Endodermal cell (in vitro differentiated cells): ENCODE measurements at regions not wholly inside any gene's neighbourhood (a gene's known extent, or its start where the extent isn't known, plus 50 kb on each side); places are given as distances from the start of the nearest gene placed in this dataset.

Experiments
- DNase-seq: peaks from one replicate; pipeline ENCODE4 v3.0.0-alpha.2; 2017
- H3K27ac ChIP-seq: 2 replicates; pipeline ENCODE4 v1.5.1; 2013; ENCODE audit warnings: mild to moderate bottlenecking, low read depth, low read length, moderate library complexity
- H3K27me3 ChIP-seq: 2 replicates; pipeline ENCODE4 v1.6.1; 2013; ENCODE audit warnings: mild to moderate bottlenecking, low read length, moderate library complexity; ENCODE audit not compliant: insufficient read depth, control insufficient read depth, poor library complexity, severe bottlenecking
- H3K36me3 ChIP-seq: 2 replicates; pipeline ENCODE4 v1.7.0; 2013; ENCODE audit warnings: mild to moderate bottlenecking, low read length, moderate library complexity; ENCODE audit not compliant: control insufficient read depth, insufficient read depth
- H3K4me1 ChIP-seq: one replicate; pipeline ENCODE4 v1.7.0; 2013; ENCODE audit warnings: low read length; ENCODE audit not compliant: control insufficient read depth, insufficient read depth
- H3K4me3 ChIP-seq: 2 replicates; pipeline ENCODE4 v1.5.1; 2013; ENCODE audit warnings: mild to moderate bottlenecking, low read length, moderate library complexity
- H3K9ac ChIP-seq: 2 replicates; pipeline ENCODE4 v1.6.1; 2013; ENCODE audit warnings: mild to moderate bottlenecking, low read length, moderate library complexity; ENCODE audit not compliant: poor library complexity, severe bottlenecking; ENCODE audit errors: extremely low read depth
- H3K9me3 ChIP-seq: 2 replicates; pipeline ENCODE4 v1.6.1; 2013; ENCODE audit warnings: mild to moderate bottlenecking, low read length, moderate library complexity; ENCODE audit not compliant: control insufficient read depth
- H3K27ac Mint-ChIP-seq: 2 replicates; pipeline ENCODE4 v1.8.0; 2020; ENCODE audit warnings: mixed read lengths
- H3K27me3 Mint-ChIP-seq: 2 replicates; pipeline ENCODE4 v1.8.0; 2021; ENCODE audit warnings: mild to moderate bottlenecking, mixed read lengths; ENCODE audit not compliant: insufficient read depth
- H3K36me3 Mint-ChIP-seq: 2 replicates; pipeline ENCODE4 v1.8.0; 2020; ENCODE audit warnings: low read depth, mixed read lengths
- H3K4me1 Mint-ChIP-seq: 2 replicates; pipeline ENCODE4 v1.8.0; 2020; ENCODE audit warnings: mixed read lengths
- H3K4me3 Mint-ChIP-seq: 2 replicates; pipeline ENCODE4 v1.8.0; 2020; ENCODE audit warnings: mild to moderate bottlenecking, moderate library complexity, mixed read lengths
- H3K9me3 Mint-ChIP-seq: 2 replicates; pipeline ENCODE4 v1.8.0; 2020; ENCODE audit warnings: mild to moderate bottlenecking, mixed read lengths
- WGBS, 2 experiments: methylation state at CpG; one replicate each; pipeline versions ENCODE4 v1.1.5 to v1.1.7; 2013; ENCODE audit warnings: missing lambda C conversion rate in 2 of 2, mixed read lengths in 1 of 2; ENCODE audit not compliant: insufficient coverage in 1 of 2, insufficient read length in 1 of 2; 5-methylcytosine and 5-hydroxymethylcytosine counted together
- TF ChIP-seq, protein P1 (sequence below): fragments of 200-600 bp; sonication (generic); conservative IDR thresholded peaks from 2 replicates; pipeline ENCODE4 v1.5.0; 2021; ENCODE audit warnings: antibody characterized with exemption, mild to moderate bottlenecking

DNA sequence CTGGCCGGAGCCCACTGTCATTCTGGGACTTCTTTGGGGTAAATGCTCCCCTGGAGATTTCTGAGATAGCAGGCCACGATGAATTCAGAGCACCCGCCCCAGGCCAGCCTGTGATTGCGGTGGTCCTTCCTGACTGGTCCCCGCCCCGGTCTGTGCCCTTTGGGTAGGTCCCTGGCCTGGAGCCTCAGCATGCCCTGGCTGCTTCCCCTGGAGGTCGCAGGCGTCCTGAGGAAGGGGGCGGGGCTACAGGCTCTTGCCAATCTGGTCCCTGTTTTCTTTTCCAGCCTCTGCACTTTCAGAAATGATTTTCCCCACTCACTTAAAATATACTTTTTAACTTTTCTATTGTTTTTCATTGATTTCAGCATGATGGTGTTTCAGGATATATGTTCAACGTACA is 250.2 kb upstream of the ATP10A start:
- Mint-ChIP-seq H3K4me3 (no peak overlapping the region), H3K27ac (no peak overlapping the region), H3K36me3 (no peaks in the 10 kb centered on the region), H3K27me3 (no peaks in the 10 kb centered on the region), H3K9me3 (no peaks in the 10 kb centered on the region), H3K4me1 (peaks cover 2% of the 10 kb centered on the region)
- no peak for DNase-seq
- H3K9me3 ChIP-seq, result no peaks in the 10 kb centered on the region
- H3K9ac ChIP-seq, result no peak overlapping the region
- TF ChIP-seq, protein P1, sequence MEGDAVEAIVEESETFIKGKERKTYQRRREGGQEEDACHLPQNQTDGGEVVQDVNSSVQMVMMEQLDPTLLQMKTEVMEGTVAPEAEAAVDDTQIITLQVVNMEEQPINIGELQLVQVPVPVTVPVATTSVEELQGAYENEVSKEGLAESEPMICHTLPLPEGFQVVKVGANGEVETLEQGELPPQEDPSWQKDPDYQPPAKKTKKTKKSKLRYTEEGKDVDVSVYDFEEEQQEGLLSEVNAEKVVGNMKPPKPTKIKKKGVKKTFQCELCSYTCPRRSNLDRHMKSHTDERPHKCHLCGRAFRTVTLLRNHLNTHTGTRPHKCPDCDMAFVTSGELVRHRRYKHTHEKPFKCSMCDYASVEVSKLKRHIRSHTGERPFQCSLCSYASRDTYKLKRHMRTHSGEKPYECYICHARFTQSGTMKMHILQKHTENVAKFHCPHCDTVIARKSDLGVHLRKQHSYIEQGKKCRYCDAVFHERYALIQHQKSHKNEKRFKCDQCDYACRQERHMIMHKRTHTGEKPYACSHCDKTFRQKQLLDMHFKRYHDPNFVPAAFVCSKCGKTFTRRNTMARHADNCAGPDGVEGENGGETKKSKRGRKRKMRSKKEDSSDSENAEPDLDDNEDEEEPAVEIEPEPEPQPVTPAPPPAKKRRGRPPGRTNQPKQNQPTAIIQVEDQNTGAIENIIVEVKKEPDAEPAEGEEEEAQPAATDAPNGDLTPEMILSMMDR, result no peak
- no peaks in the 10 kb centered on the region for H3K27me3 ChIP-seq
- no peaks in the 10 kb centered on the region for H3K4me1 ChIP-seq
- H3K27ac ChIP-seq, result no peak overlapping the region
- WGBS, 2 experiments, result 81 to 92% methylated on average over 4 to 10 of the region's 10 CpGs
- H3K4me3 ChIP-seq, result no peak overlapping the region
- H3K36me3 ChIP-seq, result no peaks in the 10 kb centered on the region

DNA sequence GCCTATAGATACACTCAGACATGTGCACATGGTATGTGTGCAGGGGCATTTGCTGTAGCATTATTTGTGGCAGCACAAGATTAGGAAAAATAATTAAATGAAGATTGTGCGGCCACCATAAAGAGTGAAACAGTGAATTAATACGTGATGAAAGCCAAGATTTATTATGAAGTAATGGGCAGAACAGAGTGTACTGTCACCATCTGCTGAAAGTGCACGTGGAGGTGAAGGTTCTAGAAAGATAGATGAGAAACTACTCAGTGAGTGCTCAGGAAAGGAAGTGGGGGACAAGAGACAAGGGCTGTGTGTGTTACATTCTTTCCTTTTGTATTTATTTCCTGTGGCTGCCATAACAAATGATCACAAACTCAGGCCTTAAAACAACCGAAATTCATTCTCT is 246.1 kb upstream of the ATP10A start:
- no peaks in the 10 kb centered on the region for H3K27me3 Mint-ChIP-seq
- TF ChIP-seq, protein P1, result no peak
- WGBS, 2 experiments, result 90 to 94% methylated on average over 4 of the region's 4 CpGs
- no peak overlapping the region for H3K27ac ChIP-seq
- no peaks in the 10 kb centered on the region for H3K4me1 Mint-ChIP-seq
- DNase-seq, result no peak
- H3K9me3 ChIP-seq, result peaks cover 11% of the 10 kb centered on the region
- no peaks in the 10 kb centered on the region for H3K4me1 ChIP-seq
- H3K36me3 ChIP-seq, result no peaks in the 10 kb centered on the region
- no peak overlapping the region for H3K9ac ChIP-seq
- peaks cover 17% of the 10 kb centered on the region for H3K9me3 Mint-ChIP-seq
- H3K27ac Mint-ChIP-seq, result no peak overlapping the region
- no peak overlapping the region for H3K4me3 ChIP-seq
- no peak overlapping the region for H3K4me3 Mint-ChIP-seq
- H3K27me3 ChIP-seq, result no peaks in the 10 kb centered on the region
- no peaks in the 10 kb centered on the region for H3K36me3 Mint-ChIP-seq

DNA sequence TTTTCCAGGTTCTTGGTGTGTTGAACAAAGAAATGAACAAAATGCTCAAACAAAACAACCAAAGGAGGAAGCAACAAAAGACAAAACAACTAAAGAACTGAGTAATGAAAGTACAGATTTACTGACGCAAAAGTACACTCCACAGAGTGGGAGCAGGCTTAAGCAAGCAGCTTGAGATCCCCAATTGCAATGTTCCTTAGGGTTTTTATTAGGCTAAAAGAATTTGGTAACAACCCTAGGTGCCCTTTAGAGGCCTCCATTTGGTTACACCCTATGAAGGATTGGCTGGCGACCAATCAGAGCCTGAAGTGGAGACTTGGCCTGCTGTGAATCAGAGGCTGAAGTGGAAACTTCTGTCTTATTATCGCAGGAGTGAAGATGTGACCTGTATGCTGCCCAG is 243.4 kb upstream of the ATP10A start:
- WGBS, 2 experiments, result 94 to 96% methylated on average over 3 of the region's 3 CpGs
- TF ChIP-seq, protein P1, result no peak
- Histone ChIP-seq H3K9me3 (peaks cover 11% of the 10 kb centered on the region), H3K27ac (no peak overlapping the region), H3K9ac (no peak overlapping the region), H3K4me3 (no peak overlapping the region), H3K36me3 (no peaks in the 10 kb centered on the region), H3K4me1 (no peaks in the 10 kb centered on the region), H3K27me3 (no peaks in the 10 kb centered on the region)
- no peaks in the 10 kb centered on the region for H3K36me3 Mint-ChIP-seq
- H3K9me3 Mint-ChIP-seq, result peaks cover 17% of the 10 kb centered on the region
- no peaks in the 10 kb centered on the region for H3K4me1 Mint-ChIP-seq
- DNase-seq, result no peak
- no peak overlapping the region for H3K27ac Mint-ChIP-seq
- no peaks in the 10 kb centered on the region for H3K27me3 Mint-ChIP-seq
- H3K4me3 Mint-ChIP-seq, result no peak overlapping the region
